Smooth muscle cell (in vitro differentiated cells): ENCODE measurements at regions not wholly inside any gene's neighbourhood (a gene's known extent, or its start where the extent isn't known, plus 50 kb on each side); places are given as distances from the start of the nearest gene placed in this dataset.

Experiments
- DNase-seq: peaks from one replicate; lab custom pipeline; 2025; ENCODE audit not compliant: unreplicated experiment; lab: John Stamatoyannopoulos, UW
- H2AFZ ChIP-seq: fragments of 200-600 bp; sonication (generic); 2 replicates; pipeline ENCODE4 v1.6.0; 2016; ENCODE audit warnings: antibody characterized with exemption, low read depth, mild to moderate bottlenecking
- H3F3A ChIP-seq: fragments of 200-600 bp; sonication (generic); 2 replicates; pipeline ENCODE4 v1.6.0; 2017; ENCODE audit warnings: antibody characterized with exemption, low read depth
- H3K27ac ChIP-seq: fragments of 200-600 bp; sonication (generic); 2 replicates; pipeline ENCODE4 v1.5.1; 2016; ENCODE audit warnings: low read depth, mild to moderate bottlenecking
- H3K27me3 ChIP-seq: fragments of 200-600 bp; sonication (generic); 2 replicates; pipeline ENCODE4 v1.6.1; 2016; ENCODE audit warnings: low read depth, mild to moderate bottlenecking
- H3K36me3 ChIP-seq: fragments of 200-600 bp; sonication (generic); 2 replicates; pipeline ENCODE4 v1.5.1; 2016; ENCODE audit warnings: low read depth
- H3K4me1 ChIP-seq: fragments of 200-600 bp; sonication (generic); 2 replicates; pipeline ENCODE4 v1.5.1; 2016; ENCODE audit warnings: low read depth
- H3K4me2 ChIP-seq: fragments of 200-600 bp; sonication (generic); 2 replicates; pipeline ENCODE4 v1.6.0; 2016; ENCODE audit warnings: mild to moderate bottlenecking
- H3K4me3 ChIP-seq: fragments of 200-600 bp; sonication (generic); 2 replicates; pipeline ENCODE4 v1.5.1; 2016; ENCODE audit warnings: mild to moderate bottlenecking
- H3K79me2 ChIP-seq: fragments of 200-600 bp; sonication (generic); 2 replicates; pipeline ENCODE4 v1.6.0; 2016; ENCODE audit warnings: low read depth, mild to moderate bottlenecking
- H3K9ac ChIP-seq: fragments of 200-600 bp; sonication (generic); 2 replicates; pipeline ENCODE4 v1.6.0; 2016; ENCODE audit warnings: low read depth
- H3K9me3 ChIP-seq: fragments of 200-600 bp; sonication (generic); replicated peaks from 2 replicates; pipeline ENCODE4 v1.5.1; 2016; ENCODE audit warnings: low read depth
- H4K20me1 ChIP-seq: fragments of 200-600 bp; sonication (generic); 2 replicates; pipeline ENCODE4 v1.6.0; 2016; ENCODE audit warnings: low read depth
- WGBS: methylation state at CpG from one replicate; pipeline ENCODE4 v1.1.7; 2016; ENCODE audit warnings: low lambda C conversion rate; 5-methylcytosine and 5-hydroxymethylcytosine counted together
- TF ChIP-seq, protein P1 (sequence below): fragments of 200-600 bp; sonication (generic); IDR thresholded peaks from 2 replicates; pipeline ENCODE4 v1.5.1; 2017; ENCODE audit warnings: borderline replicate concordance, mild to moderate bottlenecking, antibody characterized with exemption; ENCODE audit not compliant: insufficient read depth, poor library complexity, severe bottlenecking

DNA sequence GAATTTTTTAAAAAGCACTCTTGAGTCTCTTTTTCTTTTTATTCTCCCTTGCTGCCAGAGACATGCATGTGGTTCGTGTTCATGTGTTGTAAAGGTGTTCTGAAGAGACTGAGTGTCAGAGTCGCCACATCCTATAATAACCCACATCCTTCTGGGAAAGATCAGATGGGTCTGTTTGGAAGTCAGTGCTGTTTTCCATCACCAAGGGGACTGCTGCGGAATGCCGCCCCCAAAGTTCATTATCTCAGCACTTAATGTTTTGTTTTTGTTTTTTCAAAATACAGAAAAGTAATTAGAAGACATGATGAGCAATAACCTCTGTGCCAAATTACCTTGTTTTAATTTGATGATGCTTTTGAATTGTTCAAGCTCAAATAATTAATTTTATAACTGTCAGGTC lies 56.9 kb upstream of the EIF3M start:
- Histone ChIP-seq H3K4me3 (no peak overlapping the region), H4K20me1 (no peaks in the 10 kb centered on the region), H3K36me3 (no peaks in the 10 kb centered on the region), H3K27me3 (no peaks in the 10 kb centered on the region), H3K9me3 (no peaks in the 10 kb centered on the region), H3K27ac (no peak overlapping the region), H3K4me1 (no peaks in the 10 kb centered on the region), H3K9ac (no peak overlapping the region), H3K4me2 (no peak overlapping the region), H3F3A (no peaks in the 10 kb centered on the region), H3K79me2 (no peaks in the 10 kb centered on the region), H2AFZ (no peak overlapping the region)
- no peak for DNase-seq
- WGBS = 73% methylated on average over 4 of the region's 4 CpGs
- TF ChIP-seq, protein P1, sequence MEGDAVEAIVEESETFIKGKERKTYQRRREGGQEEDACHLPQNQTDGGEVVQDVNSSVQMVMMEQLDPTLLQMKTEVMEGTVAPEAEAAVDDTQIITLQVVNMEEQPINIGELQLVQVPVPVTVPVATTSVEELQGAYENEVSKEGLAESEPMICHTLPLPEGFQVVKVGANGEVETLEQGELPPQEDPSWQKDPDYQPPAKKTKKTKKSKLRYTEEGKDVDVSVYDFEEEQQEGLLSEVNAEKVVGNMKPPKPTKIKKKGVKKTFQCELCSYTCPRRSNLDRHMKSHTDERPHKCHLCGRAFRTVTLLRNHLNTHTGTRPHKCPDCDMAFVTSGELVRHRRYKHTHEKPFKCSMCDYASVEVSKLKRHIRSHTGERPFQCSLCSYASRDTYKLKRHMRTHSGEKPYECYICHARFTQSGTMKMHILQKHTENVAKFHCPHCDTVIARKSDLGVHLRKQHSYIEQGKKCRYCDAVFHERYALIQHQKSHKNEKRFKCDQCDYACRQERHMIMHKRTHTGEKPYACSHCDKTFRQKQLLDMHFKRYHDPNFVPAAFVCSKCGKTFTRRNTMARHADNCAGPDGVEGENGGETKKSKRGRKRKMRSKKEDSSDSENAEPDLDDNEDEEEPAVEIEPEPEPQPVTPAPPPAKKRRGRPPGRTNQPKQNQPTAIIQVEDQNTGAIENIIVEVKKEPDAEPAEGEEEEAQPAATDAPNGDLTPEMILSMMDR = no peak

DNA sequence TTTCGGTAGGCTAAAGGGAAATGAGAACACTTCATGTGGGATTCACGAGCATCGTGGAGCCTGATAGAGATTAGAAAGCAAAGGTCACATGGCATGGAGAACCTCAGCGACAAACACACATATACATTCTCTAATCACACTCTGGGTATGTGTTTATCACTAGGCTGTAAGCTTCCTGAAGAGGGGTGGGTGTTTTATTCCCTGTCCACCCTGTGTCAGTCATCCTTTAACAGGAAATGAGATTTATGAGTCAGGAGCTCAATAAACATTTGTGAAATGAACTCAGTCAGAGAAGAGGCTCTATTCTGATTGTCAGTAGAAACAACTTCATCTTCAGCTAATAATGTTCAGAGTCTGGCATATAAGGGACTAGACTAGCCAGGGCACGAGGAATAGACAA lies 71.7 kb upstream of the EIF3M start:
- Histone ChIP-seq H4K20me1 (no peaks in the 10 kb centered on the region), H3K9ac (no peak overlapping the region), H3K4me2 (no peak overlapping the region), H3K9me3 (no peaks in the 10 kb centered on the region), H3K4me3 (no peak overlapping the region), H3K27ac (no peak overlapping the region), H2AFZ (no peak overlapping the region), H3K79me2 (no peaks in the 10 kb centered on the region), H3K36me3 (no peaks in the 10 kb centered on the region), H3K4me1 (no peaks in the 10 kb centered on the region), H3F3A (no peaks in the 10 kb centered on the region), H3K27me3 (no peaks in the 10 kb centered on the region)
- DNase-seq = no peak
- WGBS = 39% methylated on average over 5 of the region's 5 CpGs
- TF ChIP-seq, protein P1 = no peak

DNA sequence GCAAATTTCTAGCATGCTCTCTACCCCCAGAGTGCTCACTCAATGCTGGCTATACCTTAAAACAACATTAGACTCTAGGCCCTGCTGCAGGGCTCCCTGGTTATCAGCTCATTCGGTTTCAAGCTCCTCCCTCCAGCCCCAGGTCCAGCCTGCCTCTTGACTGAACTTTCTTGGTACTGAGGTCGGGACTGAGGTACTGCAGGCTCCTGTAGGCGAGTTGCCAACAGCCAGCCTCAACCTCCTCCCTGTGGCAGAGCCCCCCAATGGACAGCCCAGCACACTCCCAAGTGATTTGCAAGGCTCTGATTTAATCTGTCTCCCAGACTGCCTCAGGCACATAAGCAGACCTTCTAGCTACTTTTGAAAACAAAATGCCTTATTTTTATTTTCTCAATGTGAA lies 73.6 kb upstream of the EIF3M start:
- Histone ChIP-seq H3K4me3 (no peak overlapping the region), H3K27me3 (no peaks in the 10 kb centered on the region), H3K79me2 (no peaks in the 10 kb centered on the region), H3F3A (no peaks in the 10 kb centered on the region), H3K4me2 (no peak overlapping the region), H2AFZ (no peak overlapping the region), H3K36me3 (no peaks in the 10 kb centered on the region), H3K9ac (no peak overlapping the region), H3K4me1 (no peaks in the 10 kb centered on the region), H3K27ac (no peak overlapping the region), H4K20me1 (no peaks in the 10 kb centered on the region), H3K9me3 (no peaks in the 10 kb centered on the region)
- no peak for DNase-seq
- TF ChIP-seq, protein P1 = no peak
- 69% methylated on average over 3 of the region's 3 CpGs for WGBS

DNA sequence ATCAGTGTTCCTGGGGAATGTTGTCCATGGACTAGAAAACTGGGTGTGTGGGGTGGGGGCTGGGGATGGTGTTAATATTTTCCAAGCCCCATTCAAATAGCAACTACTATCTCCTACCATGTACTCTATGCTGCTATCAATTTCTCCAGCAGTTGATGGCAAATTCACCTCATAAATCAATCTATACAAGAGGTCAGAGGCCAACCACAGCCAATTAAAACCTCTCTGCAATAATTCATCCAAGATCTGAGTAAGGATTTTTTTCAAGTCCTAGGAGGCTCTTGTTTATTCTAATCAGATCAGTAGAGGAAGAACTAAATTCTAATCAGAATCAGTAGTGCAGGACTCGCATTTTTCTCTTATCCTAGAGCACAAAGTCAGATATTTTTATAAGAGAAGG lies 73.4 kb upstream of the WT1 start:
- H3F3A ChIP-seq = no peaks in the 10 kb centered on the region
- H3K4me3 ChIP-seq = no peak overlapping the region
- no peak overlapping the region for H3K4me2 ChIP-seq
- 52% methylated on average over 1 of the region's 1 CpG for WGBS
- no peak overlapping the region for H2AFZ ChIP-seq
- H3K9me3 ChIP-seq = no peaks in the 10 kb centered on the region
- no peaks in the 10 kb centered on the region for H3K36me3 ChIP-seq
- H3K27me3 ChIP-seq = peaks cover 4% of the 10 kb centered on the region
- H3K4me1 ChIP-seq = no peaks in the 10 kb centered on the region
- no peak overlapping the region for H3K9ac ChIP-seq
- TF ChIP-seq, protein P1 = no peak
- H3K27ac ChIP-seq = no peak overlapping the region
- no peaks in the 10 kb centered on the region for H4K20me1 ChIP-seq
- no peaks in the 10 kb centered on the region for H3K79me2 ChIP-seq
- DNase-seq = no peak
